ENCODE measurements at regions not wholly inside any gene's neighbourhood (a gene's known extent, or its start where the extent isn't known, plus 50 kb on each side); places are given as distances from the start of the nearest gene placed in this dataset.

DNA sequence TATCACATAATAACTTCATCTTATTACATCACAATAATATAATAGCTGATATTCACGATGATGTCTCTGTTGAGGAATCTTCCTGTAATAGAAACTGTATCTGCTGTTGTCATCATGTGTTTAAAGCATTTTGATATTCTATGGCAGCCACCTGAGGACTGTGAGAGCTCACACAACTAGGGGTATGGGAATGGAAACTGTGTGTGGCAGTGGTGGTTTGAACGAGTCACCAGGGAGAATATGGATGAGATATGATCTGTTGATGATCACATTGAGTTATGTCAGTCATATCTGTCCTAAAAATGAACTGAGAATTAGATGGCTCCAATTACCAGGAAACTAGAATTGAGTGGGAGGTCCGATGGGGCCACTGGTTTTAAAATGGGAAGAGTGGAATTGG lies 169.6 kb downstream of the MID1IP1 start:
- H3K36me3 ChIP-seq (ENCODE audit: control insufficient read depth, insufficient read depth, low read length, severe bottlenecking): no peaks in the 10 kb centered on the region
- no peak overlapping the region for H3K9ac ChIP-seq (ENCODE audit: low read length)
- DNase-seq (ENCODE audit: low read depth): no peak
- H3K4me1 ChIP-seq (ENCODE audit: control insufficient read depth, insufficient read depth, low read length): peaks cover 4% of the 10 kb centered on the region
- no peak overlapping the region for H3K4me3 ChIP-seq (ENCODE audit: low read length)
- peaks cover 9% of the 10 kb centered on the region for H3K9me3 ChIP-seq (ENCODE audit: control insufficient read depth, low read length)
- peaks cover 4% of the 10 kb centered on the region for H3K27me3 ChIP-seq (replicated peaks; ENCODE audit: control insufficient read depth, insufficient read depth, low read length)

- H3K9ac ChIP-seq (ENCODE audit: low read length): no peak overlapping the region
- H3K27me3 ChIP-seq (replicated peaks; ENCODE audit: control insufficient read depth, insufficient read depth, low read length): peaks cover 4% of the 10 kb centered on the region
- H3K36me3 ChIP-seq (ENCODE audit: control insufficient read depth, insufficient read depth, low read length, severe bottlenecking): no peaks in the 10 kb centered on the region
- peak; percentile 48 for DNase-seq (ENCODE audit: low read depth)
- no peak overlapping the region for H3K4me3 ChIP-seq (ENCODE audit: low read length)
- H3K4me1 ChIP-seq (ENCODE audit: control insufficient read depth, insufficient read depth, low read length): peaks cover 4% of the 10 kb centered on the region
- peaks cover 9% of the 10 kb centered on the region for H3K9me3 ChIP-seq (ENCODE audit: control insufficient read depth, low read length)
Measured at GRCh38 chrX:38973322-38973721, 172.1 kb downstream of the MID1IP1 start.

GRCh38 chrX:38974542-38974941 lies 173.3 kb downstream of the MID1IP1 start:
- no peak for DNase-seq (ENCODE audit: low read depth)
- H3K27me3 ChIP-seq (replicated peaks; ENCODE audit: control insufficient read depth, insufficient read depth, low read length): peaks cover 4% of the 10 kb centered on the region
- no peaks in the 10 kb centered on the region for H3K4me1 ChIP-seq (ENCODE audit: control insufficient read depth, insufficient read depth, low read length)
- H3K36me3 ChIP-seq (ENCODE audit: control insufficient read depth, insufficient read depth, low read length, severe bottlenecking): no peaks in the 10 kb centered on the region
- H3K9me3 ChIP-seq (ENCODE audit: control insufficient read depth, low read length): peaks cover 9% of the 10 kb centered on the region
- no peak overlapping the region for H3K9ac ChIP-seq (ENCODE audit: low read length)
- no peak overlapping the region for H3K4me3 ChIP-seq (ENCODE audit: low read length)

DNA sequence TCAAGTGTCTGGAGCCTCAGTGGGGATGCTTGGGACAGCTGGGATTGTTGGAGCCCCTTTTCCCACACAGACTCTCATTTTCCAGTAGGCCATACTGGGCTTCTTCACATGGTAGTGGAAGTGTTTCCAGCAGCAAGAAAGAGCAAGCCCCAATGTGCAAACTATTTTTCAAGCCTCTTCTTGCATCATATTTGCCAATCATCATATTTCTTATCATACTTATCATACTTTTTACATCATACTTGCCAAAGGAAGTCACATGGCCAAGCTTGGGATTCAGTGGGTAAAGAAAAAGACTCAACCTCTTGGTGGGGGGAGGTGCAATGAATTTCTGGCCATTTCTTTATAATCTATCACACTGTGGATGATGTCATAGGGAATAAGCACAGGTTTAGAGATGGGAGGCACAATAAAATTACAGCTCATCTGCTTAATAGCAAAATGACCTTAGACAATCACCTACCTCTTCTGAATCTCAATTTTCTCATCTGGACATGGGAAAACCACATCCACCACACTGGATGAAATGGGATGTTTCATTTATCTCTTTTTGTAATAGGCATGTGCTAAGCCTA lies 174.2 kb downstream of the MID1IP1 start:
- Histone ChIP-seq H3K9me3 (ENCODE audit: control insufficient read depth, low read length) (peaks cover 6% of the 10 kb centered on the region), H3K4me3 (ENCODE audit: low read length) (no peak overlapping the region), H3K9ac (ENCODE audit: low read length) (no peak overlapping the region), H3K27me3 (replicated peaks; ENCODE audit: control insufficient read depth, insufficient read depth, low read length) (peaks cover 7% of the 10 kb centered on the region), H3K36me3 (ENCODE audit: control insufficient read depth, insufficient read depth, low read length, severe bottlenecking) (no peaks in the 10 kb centered on the region), H3K4me1 (ENCODE audit: control insufficient read depth, insufficient read depth, low read length) (no peaks in the 10 kb centered on the region)
- peak; percentile 40 for DNase-seq (ENCODE audit: low read depth)

- Histone ChIP-seq H3K9ac (ENCODE audit: low read length) (no peak overlapping the region), H3K36me3 (ENCODE audit: control insufficient read depth, insufficient read depth, low read length, severe bottlenecking) (no peaks in the 10 kb centered on the region), H3K4me1 (ENCODE audit: control insufficient read depth, insufficient read depth, low read length) (no peaks in the 10 kb centered on the region), H3K4me3 (ENCODE audit: low read length) (no peak overlapping the region), H3K27me3 (replicated peaks; ENCODE audit: control insufficient read depth, insufficient read depth, low read length) (peaks cover 10% of the 10 kb centered on the region), H3K9me3 (ENCODE audit: control insufficient read depth, low read length) (no peaks in the 10 kb centered on the region)
- DNase-seq (ENCODE audit: low read depth): no peak
Measured at GRCh38 chrX:38982370-38982769, 181.1 kb downstream of the MID1IP1 start.

DNA sequence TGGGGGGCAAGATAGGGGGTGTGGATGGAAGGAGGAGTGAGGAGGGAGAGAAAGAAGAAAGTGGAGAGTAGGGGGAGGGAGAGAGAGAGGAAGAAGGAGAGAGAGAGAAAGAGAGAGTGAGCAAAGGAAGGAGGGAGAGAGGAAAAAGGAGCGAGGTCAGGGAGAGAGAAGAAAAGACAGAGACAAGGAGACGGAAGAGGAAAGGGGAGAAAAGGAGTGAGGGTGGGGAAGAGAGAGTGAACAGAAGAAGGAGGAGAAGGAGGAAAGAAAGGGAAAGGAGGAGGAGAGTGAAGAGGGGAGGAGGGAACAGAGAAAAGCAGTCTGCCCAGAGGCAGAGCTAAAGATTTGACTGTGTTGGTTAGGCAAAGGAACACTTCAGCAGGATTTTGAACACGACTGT lies 181.6 kb downstream of the MID1IP1 start:
- no peak for DNase-seq (ENCODE audit: low read depth)
- H3K4me3 ChIP-seq (ENCODE audit: low read length): no peak overlapping the region
- H3K9me3 ChIP-seq (ENCODE audit: control insufficient read depth, low read length): no peaks in the 10 kb centered on the region
- no peaks in the 10 kb centered on the region for H3K36me3 ChIP-seq (ENCODE audit: control insufficient read depth, insufficient read depth, low read length, severe bottlenecking)
- no peaks in the 10 kb centered on the region for H3K4me1 ChIP-seq (ENCODE audit: control insufficient read depth, insufficient read depth, low read length)
- peaks cover 12% of the 10 kb centered on the region for H3K27me3 ChIP-seq (replicated peaks; ENCODE audit: control insufficient read depth, insufficient read depth, low read length)
- H3K9ac ChIP-seq (ENCODE audit: low read length): no peak overlapping the region

DNA sequence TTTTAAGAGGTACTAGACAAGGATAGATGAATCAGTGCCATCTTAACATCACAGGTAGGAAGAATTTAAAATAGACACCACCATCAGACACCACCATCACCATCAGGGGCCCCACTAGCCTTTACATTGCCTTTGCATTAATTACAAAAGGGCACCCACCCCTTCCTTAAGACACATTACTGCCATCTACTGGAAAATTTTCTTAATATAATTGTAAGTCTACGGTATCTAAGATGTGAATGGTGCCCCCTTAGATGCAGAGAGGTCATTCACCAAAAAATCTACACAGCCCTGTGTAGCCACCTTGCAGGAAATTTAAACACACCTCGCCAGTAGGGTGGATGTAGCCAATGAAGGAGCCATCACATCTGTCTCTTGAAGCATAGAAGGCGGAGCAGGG lies 184.1 kb downstream of the MID1IP1 start:
- Histone ChIP-seq H3K27me3 (replicated peaks; ENCODE audit: control insufficient read depth, insufficient read depth, low read length) (peaks cover 16% of the 10 kb centered on the region), H3K4me1 (ENCODE audit: control insufficient read depth, insufficient read depth, low read length) (no peaks in the 10 kb centered on the region), H3K9ac (ENCODE audit: low read length) (no peak overlapping the region), H3K9me3 (ENCODE audit: control insufficient read depth, low read length) (no peaks in the 10 kb centered on the region), H3K4me3 (ENCODE audit: low read length) (no peak overlapping the region), H3K36me3 (ENCODE audit: control insufficient read depth, insufficient read depth, low read length, severe bottlenecking) (no peaks in the 10 kb centered on the region)
- DNase-seq (ENCODE audit: low read depth): peak; percentile 48

DNA sequence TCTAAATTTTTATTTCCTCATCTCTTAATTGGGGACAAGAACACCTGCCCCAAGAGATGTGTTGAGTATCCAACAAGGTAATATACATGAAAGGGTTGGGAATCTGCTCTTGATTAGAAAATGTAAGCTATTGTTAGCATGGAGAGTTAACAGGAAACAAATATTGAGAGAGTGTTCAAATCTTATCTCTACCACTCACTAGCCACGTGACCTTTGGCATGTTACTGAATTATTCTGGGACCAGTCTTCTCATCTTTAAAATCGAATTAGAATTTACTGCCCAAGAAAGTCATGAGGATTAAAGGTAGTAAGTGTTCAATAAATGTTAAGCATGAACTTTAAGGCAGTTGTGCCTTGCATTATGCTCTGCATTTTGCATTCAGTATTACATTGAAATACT lies 184.7 kb downstream of the MID1IP1 start:
- H3K9me3 ChIP-seq (ENCODE audit: control insufficient read depth, low read length): no peaks in the 10 kb centered on the region

DNA sequence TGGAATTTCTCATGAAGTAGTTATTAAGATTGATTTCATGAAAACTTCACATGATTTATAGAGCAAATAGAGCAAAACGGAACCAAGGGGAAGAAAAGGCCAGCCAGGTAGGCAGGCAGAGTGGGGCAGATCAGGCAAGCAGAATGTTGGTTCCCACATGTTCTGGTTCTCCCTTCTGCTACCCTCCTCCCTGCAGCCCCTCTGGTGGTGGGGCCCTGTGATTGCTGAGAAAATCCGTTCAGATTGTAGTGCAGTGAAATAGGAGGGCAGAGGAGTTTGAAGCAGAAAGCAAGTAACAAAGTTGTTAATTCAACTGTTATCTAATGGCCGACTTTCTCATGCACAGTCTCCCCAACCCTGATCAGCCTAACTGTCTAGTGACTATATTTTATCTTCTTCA lies 185.3 kb downstream of the MID1IP1 start:
- no peaks in the 10 kb centered on the region for H3K9me3 ChIP-seq (ENCODE audit: control insufficient read depth, low read length)
- H3K36me3 ChIP-seq (ENCODE audit: control insufficient read depth, insufficient read depth, low read length, severe bottlenecking): no peaks in the 10 kb centered on the region
- H3K4me1 ChIP-seq (ENCODE audit: control insufficient read depth, insufficient read depth, low read length): no peaks in the 10 kb centered on the region
- DNase-seq (ENCODE audit: low read depth): no peak
- H3K9ac ChIP-seq (ENCODE audit: low read length): no peak overlapping the region
- no peak overlapping the region for H3K4me3 ChIP-seq (ENCODE audit: low read length)
- H3K27me3 ChIP-seq (replicated peaks; ENCODE audit: control insufficient read depth, insufficient read depth, low read length): peaks cover 16% of the 10 kb centered on the region

More for the DNA sequence above, 184.7 kb downstream of the MID1IP1 start:
- Histone ChIP-seq H3K4me3 (ENCODE audit: low read length) (no peak overlapping the region), H3K27me3 (replicated peaks; ENCODE audit: control insufficient read depth, insufficient read depth, low read length) (peaks cover 16% of the 10 kb centered on the region), H3K9ac (ENCODE audit: low read length) (no peak overlapping the region), H3K4me1 (ENCODE audit: control insufficient read depth, insufficient read depth, low read length) (no peaks in the 10 kb centered on the region), H3K36me3 (ENCODE audit: control insufficient read depth, insufficient read depth, low read length, severe bottlenecking) (no peaks in the 10 kb centered on the region)
- DNase-seq (ENCODE audit: low read depth): no peak

DNA sequence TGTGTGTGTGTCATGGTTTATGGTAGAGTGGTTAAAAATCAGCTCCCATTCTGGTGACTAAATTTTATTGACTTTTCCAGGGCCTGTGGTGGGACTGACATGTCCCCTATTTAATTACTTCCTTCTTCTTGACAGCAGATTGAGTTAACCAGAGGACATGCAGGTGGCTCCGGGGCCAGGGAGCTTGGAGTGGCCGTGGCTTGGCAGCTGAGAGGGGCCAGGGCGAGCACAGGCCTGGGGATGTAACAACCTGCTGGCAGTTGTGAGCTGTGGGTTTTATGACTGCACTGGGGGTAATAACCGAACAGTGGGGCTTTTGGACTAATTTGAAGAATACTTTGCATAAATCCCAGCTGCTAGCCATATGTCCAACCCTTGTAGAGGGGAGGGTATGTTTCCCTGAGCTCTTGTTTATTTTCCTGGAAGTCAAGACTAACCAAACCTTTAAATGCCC lies 186.0 kb downstream of the MID1IP1 start:
- Histone ChIP-seq H3K9ac (ENCODE audit: low read length) (no peak overlapping the region), H3K9me3 (ENCODE audit: control insufficient read depth, low read length) (no peaks in the 10 kb centered on the region), H3K4me3 (ENCODE audit: low read length) (no peak overlapping the region), H3K36me3 (ENCODE audit: control insufficient read depth, insufficient read depth, low read length, severe bottlenecking) (no peaks in the 10 kb centered on the region), H3K27me3 (replicated peaks; ENCODE audit: control insufficient read depth, insufficient read depth, low read length) (peaks cover 16% of the 10 kb centered on the region), H3K4me1 (ENCODE audit: control insufficient read depth, insufficient read depth, low read length) (no peaks in the 10 kb centered on the region)
- DNase-seq (ENCODE audit: low read depth): no peak

GRCh38 chrX:38988301-38988700 lies 187.0 kb downstream of the MID1IP1 start:
- H3K36me3 ChIP-seq (ENCODE audit: control insufficient read depth, insufficient read depth, low read length, severe bottlenecking): no peaks in the 10 kb centered on the region
- no peak overlapping the region for H3K4me3 ChIP-seq (ENCODE audit: low read length)
- peaks cover 13% of the 10 kb centered on the region for H3K27me3 ChIP-seq (replicated peaks; ENCODE audit: control insufficient read depth, insufficient read depth, low read length)
- no peaks in the 10 kb centered on the region for H3K9me3 ChIP-seq (ENCODE audit: control insufficient read depth, low read length)
- no peak overlapping the region for H3K9ac ChIP-seq (ENCODE audit: low read length)
- DNase-seq (ENCODE audit: low read depth): no peak
- no peaks in the 10 kb centered on the region for H3K4me1 ChIP-seq (ENCODE audit: control insufficient read depth, insufficient read depth, low read length)

DNA sequence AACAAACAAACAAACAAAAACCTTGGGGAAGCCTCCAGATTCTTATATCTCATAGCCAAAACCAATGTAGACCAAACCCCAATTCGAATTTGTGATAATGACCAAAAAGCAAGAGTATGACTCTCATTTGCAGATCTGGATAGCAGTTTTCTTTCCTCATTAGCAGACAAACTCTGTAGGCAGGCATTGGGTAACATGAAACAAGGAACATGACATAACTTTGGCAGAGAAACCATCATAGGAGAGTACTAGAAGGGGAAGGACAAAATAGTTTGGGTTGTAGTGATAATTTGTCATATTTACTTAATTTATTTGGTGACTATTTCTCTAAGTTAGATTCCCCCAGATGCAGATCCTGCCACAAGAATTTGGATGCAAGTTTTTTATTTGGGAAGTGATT lies 187.8 kb downstream of the MID1IP1 start:
- Histone ChIP-seq H3K36me3 (ENCODE audit: control insufficient read depth, insufficient read depth, low read length, severe bottlenecking) (no peaks in the 10 kb centered on the region), H3K9ac (ENCODE audit: low read length) (no peak overlapping the region), H3K4me1 (ENCODE audit: control insufficient read depth, insufficient read depth, low read length) (no peaks in the 10 kb centered on the region), H3K27me3 (replicated peaks; ENCODE audit: control insufficient read depth, insufficient read depth, low read length) (peaks cover 17% of the 10 kb centered on the region), H3K4me3 (ENCODE audit: low read length) (no peak overlapping the region), H3K9me3 (ENCODE audit: control insufficient read depth, low read length) (peaks cover under 1% of the 10 kb centered on the region)
- no peak for DNase-seq (ENCODE audit: low read depth)
